Caki2 (cell line): ENCODE measurements at regions not wholly inside any gene's neighbourhood (a gene's known extent, or its start where the extent isn't known, plus 50 kb on each side); places are given as distances from the start of the nearest gene placed in this dataset.
"Not testable (repeated sequence)": the region's sequence is repeated elsewhere in the genome, so short reads cannot be mapped to it uniquely, and the experiment has no call there.

ENCODE experiments used
- DNase-seq: peaks from one replicate; pipeline ENCODE4 v3.0.0-alpha.2; 2015; ENCODE audit warnings: low read depth
- in situ Hi-C: cut with HindIII; loops from 2 replicates; pipeline ENCODE4 v1.10.0; 2016; ENCODE audit warnings: low sequenced_read_pairs, low pct_unique_long_range_greater_than_20kb, mixed read lengths

DNA sequence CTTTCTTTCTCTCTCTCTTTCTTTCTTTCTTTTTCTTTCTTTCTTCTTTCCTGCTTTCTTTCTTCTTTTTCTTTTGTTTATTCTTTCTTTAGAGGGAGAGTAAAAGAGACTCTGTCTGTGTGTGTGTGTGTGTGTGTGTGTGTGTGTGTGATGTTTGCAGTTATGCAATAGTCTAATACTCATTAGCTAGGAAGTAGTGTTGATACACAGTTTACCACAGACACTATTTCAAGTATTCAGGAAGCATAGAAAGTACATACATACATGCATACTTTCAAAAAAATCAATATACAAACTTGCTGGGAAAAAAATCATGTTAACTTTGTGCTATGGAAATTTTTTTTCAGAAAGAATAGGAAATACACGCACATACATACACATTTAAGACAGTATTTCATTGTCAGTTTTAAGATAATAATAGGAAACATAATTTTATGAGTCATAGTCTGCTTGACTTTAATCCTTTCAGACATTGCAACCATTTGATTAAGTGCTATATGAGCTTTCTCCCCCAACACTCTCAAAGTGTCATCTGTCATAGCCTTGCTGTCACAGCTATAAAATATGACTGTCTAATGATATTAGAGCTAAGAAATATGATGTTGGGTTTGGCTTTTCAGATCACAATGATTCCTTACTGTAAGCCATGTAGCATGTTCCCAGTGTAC, 74.9 kb upstream of the EPHA3 start:
- in situ Hi-C loops = no loop called here
- DNase-seq = no peak

DNA sequence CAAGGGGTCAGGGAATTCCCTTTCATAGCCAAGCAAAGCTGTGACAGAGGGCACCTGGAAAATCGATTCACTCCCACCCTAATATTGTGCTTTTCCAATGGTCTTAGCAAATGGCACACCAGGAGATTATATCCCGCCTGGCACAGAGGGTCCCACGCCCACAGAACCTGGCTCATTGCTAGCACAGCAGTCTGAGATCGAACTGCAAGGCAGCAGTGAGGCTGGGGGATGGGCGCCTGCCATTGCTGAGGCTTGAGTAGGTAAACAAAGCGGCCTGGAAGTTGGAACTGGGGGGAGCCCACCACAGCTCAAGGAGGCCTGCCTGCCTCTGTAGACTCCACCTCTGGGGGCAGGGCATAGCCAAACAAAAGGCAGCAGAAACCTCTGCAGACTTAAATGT, 72.7 kb upstream of the EPHA3 start:
- in situ Hi-C loops, DNase-seq: not testable (repeated sequence)

DNA sequence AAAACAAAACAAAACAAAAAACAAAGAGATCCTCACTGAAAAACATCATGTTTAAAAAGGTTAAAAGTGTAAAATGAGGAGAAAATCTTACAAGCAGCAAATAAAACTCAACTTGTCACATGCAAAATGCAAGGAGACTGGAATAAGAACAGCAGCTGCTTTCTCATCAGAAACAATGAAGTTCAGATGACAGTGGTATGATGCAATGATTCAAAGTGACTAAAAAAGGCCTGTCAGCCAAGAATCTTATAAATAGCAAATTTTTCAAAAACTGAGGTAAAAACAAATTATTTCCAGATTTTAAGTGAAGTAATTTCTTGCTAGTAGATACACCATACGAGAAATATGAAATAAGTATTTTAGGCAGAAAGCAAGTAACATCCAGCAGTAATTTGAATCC, 68.6 kb upstream of the EPHA3 start:
- DNase-seq = no peak
- in situ Hi-C loops = no loop called here

DNA sequence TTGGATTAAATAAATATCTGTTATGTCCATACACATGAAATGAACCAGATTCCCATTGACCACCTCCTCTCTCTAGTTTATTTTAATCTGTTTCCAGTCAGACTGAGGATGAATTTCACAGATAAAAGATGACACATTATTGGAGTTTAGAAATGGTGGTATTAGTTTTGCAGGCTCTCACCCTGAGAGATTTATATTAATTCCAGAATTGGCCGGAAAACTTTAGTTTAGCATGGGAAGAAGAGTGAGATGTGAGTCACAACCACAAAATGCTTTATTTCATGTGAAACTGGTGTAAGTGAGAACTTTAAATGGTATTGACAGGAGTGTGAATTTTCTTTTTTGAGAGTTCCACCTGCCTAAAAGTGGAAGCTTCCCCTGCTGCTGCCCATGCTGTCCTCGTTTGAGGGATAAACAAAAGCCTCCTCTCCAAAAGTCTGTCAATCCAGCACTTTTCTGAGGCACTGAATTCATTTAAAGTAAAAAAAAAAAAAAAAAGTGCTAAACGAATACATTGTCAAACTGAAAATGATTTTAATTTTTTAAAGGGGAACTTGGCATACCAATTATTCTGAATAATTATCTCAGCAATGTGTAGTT, 65.1 kb upstream of the EPHA3 start:
- in situ Hi-C loops = no loop called here
- DNase-seq = no peak

DNA sequence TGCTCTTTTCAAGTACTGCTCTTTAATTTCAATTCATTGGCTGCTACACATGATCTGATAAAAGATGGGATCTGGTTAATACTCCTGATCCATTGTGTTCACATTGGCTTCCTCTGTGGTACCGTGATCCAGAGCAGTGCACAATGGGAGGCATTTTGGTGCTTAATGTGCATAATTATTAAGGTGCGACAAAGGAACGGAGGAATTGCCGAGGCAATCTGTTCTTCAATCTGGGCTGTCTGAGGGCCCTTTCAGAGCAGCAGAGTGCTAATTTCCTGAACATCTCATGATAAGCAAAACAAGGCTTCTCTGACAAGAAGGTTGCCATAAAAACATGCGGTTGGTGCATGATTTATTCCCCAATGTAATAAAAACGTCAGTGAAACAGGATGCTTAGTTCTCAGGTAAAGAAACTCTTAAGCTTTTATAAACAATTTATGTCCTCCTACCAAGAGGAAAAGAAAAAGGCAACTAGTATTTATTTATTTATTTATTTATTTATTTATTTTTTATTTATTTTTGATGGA, 64.0 kb upstream of the EPHA3 start:
- in situ Hi-C loops = no loop called here
- no peak for DNase-seq

DNA sequence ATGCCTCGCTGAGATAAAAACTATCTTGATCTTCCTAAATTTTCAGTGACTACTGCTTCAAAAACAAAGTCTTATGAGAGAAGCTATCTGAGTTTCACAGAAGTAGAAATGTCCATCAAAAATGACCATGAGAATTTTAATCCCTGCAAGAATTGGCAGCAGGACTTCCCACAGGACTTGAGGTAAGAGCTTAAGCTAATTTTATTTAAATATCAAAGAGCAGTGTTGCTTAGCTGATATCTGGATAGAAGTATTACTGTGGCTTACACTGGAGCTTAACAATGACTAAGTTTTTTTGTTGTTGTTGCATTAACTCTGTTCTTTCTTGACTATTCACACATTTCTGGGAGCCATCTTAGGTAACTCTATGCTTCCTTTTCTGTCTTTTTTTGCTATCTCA, 60.8 kb upstream of the EPHA3 start:
- no peak for DNase-seq
- in situ Hi-C loops = no loop called here

DNA sequence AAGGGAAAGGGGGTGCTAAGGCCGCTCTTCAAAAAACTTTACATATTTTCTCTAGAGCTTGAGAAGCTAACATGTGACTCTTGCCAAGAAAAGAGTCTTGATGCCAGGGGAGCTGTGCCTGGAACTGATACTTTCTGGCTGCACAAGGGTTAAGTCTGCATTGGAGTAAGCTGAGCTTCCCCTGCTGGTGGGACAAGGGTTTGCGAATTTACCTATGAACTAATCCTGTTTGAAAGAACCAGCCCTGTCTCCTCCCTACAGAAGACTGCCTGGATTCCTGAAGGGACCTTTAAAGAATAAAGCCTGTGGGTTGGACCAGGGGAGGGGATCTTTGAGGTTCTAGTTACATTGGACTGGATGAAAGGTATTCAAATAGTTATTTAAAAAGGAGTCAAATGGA, 58.3 kb upstream of the EPHA3 start:
- DNase-seq = no peak
- in situ Hi-C loops = no loop called here

DNA sequence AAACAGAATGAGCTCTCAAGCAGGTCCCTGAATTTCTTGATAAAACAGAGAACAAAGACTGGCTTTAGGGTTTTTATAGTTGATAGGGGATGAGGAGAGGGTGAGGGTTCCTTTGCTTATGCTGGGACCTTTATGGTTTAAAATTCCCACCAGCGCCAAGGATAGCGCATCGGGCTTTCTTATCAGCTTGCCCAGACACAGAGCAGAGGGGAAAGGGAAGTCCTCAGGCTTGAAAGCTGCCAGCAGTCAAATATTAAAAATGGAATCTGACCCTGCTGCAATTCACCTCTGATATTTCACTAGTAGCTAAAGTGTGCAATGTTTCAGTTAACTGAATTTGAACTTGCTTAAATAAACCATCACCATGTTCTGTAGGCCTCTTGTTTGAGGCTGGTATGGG, 55.0 kb upstream of the EPHA3 start:
- no peak for DNase-seq

DNA sequence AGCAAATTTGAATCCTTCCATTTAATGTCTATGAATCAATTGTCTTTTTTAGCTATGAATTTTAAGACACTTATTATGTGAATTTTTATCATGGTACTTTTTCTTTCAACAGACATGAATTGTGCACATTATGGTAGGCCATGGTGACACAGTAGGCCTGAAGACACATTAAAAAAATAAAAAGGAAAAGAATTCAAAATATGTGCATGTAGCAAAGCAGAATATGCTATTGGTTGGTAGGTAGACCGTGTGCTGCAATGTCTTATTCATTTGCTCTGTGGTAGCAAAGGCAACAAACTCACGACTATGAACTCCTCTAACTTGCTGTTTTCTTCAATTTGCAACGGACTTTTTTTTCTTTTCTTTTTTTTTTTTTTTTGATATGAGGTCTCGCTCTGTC, 50.0 kb upstream of the EPHA3 start:
- in situ Hi-C loops = no loop called here
- DNase-seq = no peak

More for the DNA sequence above, 55.0 kb upstream of the EPHA3 start:
- in situ Hi-C loops = no loop called here
